IMR-90 (cell line): ENCODE measurements at regions not wholly inside any gene's neighbourhood (a gene's known extent, or its start where the extent isn't known, plus 50 kb on each side); places are given as distances from the start of the nearest gene placed in this dataset.
"Not testable (repeated sequence)": the region's sequence is repeated elsewhere in the genome, so short reads cannot be mapped to it uniquely, and the experiment has no call there.

ENCODE experiments used
- ATAC-seq: fragments of 200-7000 bp; cut with Tn5 transposase; 2 replicates; pipeline ENCODE4 v1.9.1; 2020; ENCODE audit warnings: low read depth, mild to moderate bottlenecking, moderate library complexity
- BruUV-seq: library from RNA; stranded (reverse); fragments of 400-500 nt; replicated peaks from 2 replicates; lab custom pipeline; 2021; lab: Mats Ljungman, UMichigan
- CTCF ChIA-PET: fragments of 300-600 bp; formaldehyde crosslinking; extraction: SDS; loops from one replicate; lab custom pipeline; 2021; ENCODE audit warnings: antibody characterized with exemption; lab: Yijun Ruan, JAX
- POLR2A ChIA-PET: fragments of 300-600 bp; sonication (Branson Sonifier 250); formaldehyde crosslinking; loops from one replicate; lab custom pipeline; 2022; ENCODE audit warnings: antibody characterized with exemption; ENCODE audit not compliant: unreplicated experiment; lab: Charles Lee
- DNase-seq: peaks from one replicate; pipeline ENCODE4 v3.0.0; 2013
- H2AFZ ChIP-seq: replicated peaks from 2 replicates; pipeline ENCODE3; 2013; ENCODE audit warnings: low read length, mild to moderate bottlenecking; ENCODE audit not compliant: poor library complexity
- H2AK5ac ChIP-seq: 2 replicates; pipeline ENCODE4 v1.6.1; 2013; ENCODE audit warnings: low read depth, low read length, inconsistent platforms
- H2AK9ac ChIP-seq: replicated peaks from 2 replicates; pipeline ENCODE3; 2013; ENCODE audit warnings: mild to moderate bottlenecking, low read depth, low read length, moderate library complexity; ENCODE audit not compliant: poor library complexity
- H2BK120ac ChIP-seq: 2 replicates; pipeline ENCODE4 v1.6.1; 2013; ENCODE audit warnings: low read depth, low read length, inconsistent platforms
- H2BK15ac ChIP-seq: 3 replicates; pipeline ENCODE4 v1.6.1; 2013; ENCODE audit warnings: low read depth, low read length, inconsistent platforms
- H2BK20ac ChIP-seq: 2 replicates; pipeline ENCODE4 v1.6.1; 2013; ENCODE audit warnings: low read depth, mild to moderate bottlenecking, inconsistent platforms, low read length, moderate library complexity
- H2BK5ac ChIP-seq: 2 replicates; pipeline ENCODE4 v1.6.1; 2013; ENCODE audit warnings: mild to moderate bottlenecking, low read depth, low read length, inconsistent platforms; ENCODE audit not compliant: poor library complexity, severe bottlenecking
- H3K14ac ChIP-seq: replicated peaks from 2 replicates; pipeline ENCODE4 v1.6.1; 2013; ENCODE audit warnings: low read depth, low read length, inconsistent platforms
- H3K18ac ChIP-seq: 2 replicates; pipeline ENCODE4 v1.6.1; 2013; ENCODE audit warnings: low read depth, low read length, control low read depth
- H3K23ac ChIP-seq: 2 replicates; pipeline ENCODE4 v1.6.1; 2013; ENCODE audit warnings: low read depth, low read length, inconsistent platforms
- H3K27ac ChIP-seq: 2 replicates; pipeline ENCODE4 v1.5.1; 2013; ENCODE audit warnings: mild to moderate bottlenecking, control low read depth, low read length; ENCODE audit not compliant: insufficient read depth
- H3K27me3 ChIP-seq: 2 replicates; pipeline ENCODE4 v1.6.1; 2013; ENCODE audit warnings: low read length; ENCODE audit not compliant: control insufficient read depth, insufficient read depth
- H3K36me3 ChIP-seq: 2 replicates; pipeline ENCODE4 v1.6.1; 2013; ENCODE audit warnings: low read length, mixed read lengths; ENCODE audit not compliant: control insufficient read depth, insufficient read depth
- H3K4ac ChIP-seq: 2 replicates; pipeline ENCODE4 v1.6.1; 2013; ENCODE audit warnings: low read depth, low read length, inconsistent platforms
- H3K4me1 ChIP-seq: 2 replicates; pipeline ENCODE4 v1.6.1; 2013; ENCODE audit warnings: low read length, mixed read lengths; ENCODE audit not compliant: control insufficient read depth, insufficient read depth
- H3K4me2 ChIP-seq: 2 replicates; pipeline ENCODE4 v1.6.1; 2013; ENCODE audit warnings: low read depth, mild to moderate bottlenecking, control low read depth, low read length, moderate library complexity
- H3K4me3 ChIP-seq: 2 replicates; pipeline ENCODE4 v1.5.1; 2013; ENCODE audit warnings: low read depth, mild to moderate bottlenecking, control low read depth, low read length, moderate library complexity; ENCODE audit not compliant: insufficient read depth
- H3K56ac ChIP-seq: 2 replicates; pipeline ENCODE4 v1.6.1; 2013; ENCODE audit warnings: low read length, inconsistent platforms; ENCODE audit not compliant: insufficient read depth; ENCODE audit errors: extremely low read depth
- H3K79me1 ChIP-seq, 2 experiments: 2 replicates each; pipeline ENCODE4 v1.6.1; 2013; ENCODE audit warnings: low read length in 2 of 2, inconsistent platforms in 1 of 2, low read depth in 1 of 2
- H3K9ac ChIP-seq: 2 replicates; pipeline ENCODE4 v1.6.1; 2013; ENCODE audit warnings: low read depth, low read length, control low read depth
- H3K9me1 ChIP-seq: 2 replicates; pipeline ENCODE4 v1.6.1; 2013; ENCODE audit warnings: low read length, inconsistent platforms; ENCODE audit not compliant: insufficient read depth
- H3K9me3 ChIP-seq: 2 replicates; pipeline ENCODE4 v1.6.1; 2013; ENCODE audit warnings: low read length; ENCODE audit not compliant: control insufficient read depth, insufficient read depth
- H4K20me1 ChIP-seq: 2 replicates; pipeline ENCODE4 v1.6.1; 2013; ENCODE audit warnings: low read length, inconsistent platforms; ENCODE audit not compliant: insufficient read depth
- H4K5ac ChIP-seq: 2 replicates; pipeline ENCODE4 v1.6.1; 2013; ENCODE audit warnings: mild to moderate bottlenecking, low read depth, low read length, control low read depth
- H4K8ac ChIP-seq, 2 experiments: 2 replicates each; pipeline ENCODE4 v1.6.1; 2013; ENCODE audit warnings: low read depth in 2 of 2, low read length in 2 of 2, control low read depth in 1 of 2, inconsistent platforms in 1 of 2
- H4K91ac ChIP-seq: 2 replicates; pipeline ENCODE4 v1.6.1; 2013; ENCODE audit warnings: low read depth, low read length, inconsistent platforms; ENCODE audit not compliant: insufficient read depth
- WGBS, 2 experiments: methylation state at CpG; one replicate each; pipeline versions ENCODE4 v1.1.5 to v1.1.7; 2013; ENCODE audit warnings: missing lambda C conversion rate in 2 of 2; ENCODE audit not compliant: insufficient read length in 1 of 2; ENCODE audit errors: extremely low coverage in 2 of 2; 5-methylcytosine and 5-hydroxymethylcytosine counted together
- dilution Hi-C: fragments of 300-500 bp; cut with HindIII; formaldehyde crosslinking; loops from one replicate; pipeline ENCODE4 v1.14.3; 2018; ENCODE audit warnings: low sequenced_read_pairs; ENCODE audit not compliant: unreplicated experiment
- in situ Hi-C: fragments of 300-500 bp; cut with MboI; formaldehyde crosslinking; loops from 3 replicates; pipeline ENCODE4 v1.14.3; 2019; ENCODE audit warnings: low sequenced_read_pairs, inconsistent platforms, mixed read lengths
- intact Hi-C: fragments of 100-400 bp; cut with micrococcal nuclease; formaldehyde crosslinking; loops from 2 replicates; pipeline ENCODE4 v1.10.0; 2022

DNA sequence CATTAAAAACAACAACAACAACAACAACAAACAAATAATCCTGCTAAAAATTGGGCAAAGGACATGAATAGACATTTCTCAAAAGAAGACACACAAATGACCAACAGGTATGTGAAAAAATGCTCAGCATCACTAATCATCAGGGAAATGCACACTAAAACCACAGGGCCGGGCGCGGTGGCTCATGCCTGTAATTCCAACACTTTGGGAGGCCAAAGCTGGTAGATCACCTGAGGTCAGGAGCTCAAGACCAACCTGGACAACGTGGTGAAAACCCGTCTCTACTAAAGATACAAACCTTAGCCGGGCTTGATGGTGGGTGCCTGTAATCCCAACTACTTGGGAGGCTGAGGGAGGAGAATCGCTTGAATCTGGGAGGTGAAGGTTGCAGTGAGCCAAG lies 103.6 kb downstream of the C11orf87 start:
- H4K91ac ChIP-seq, ATAC-seq, H3K14ac ChIP-seq, H3K27ac ChIP-seq, intact Hi-C loops, H4K5ac ChIP-seq, H4K20me1 ChIP-seq, H4K8ac ChIP-seq, H3K56ac ChIP-seq, DNase-seq, BruUV-seq, H2AK9ac ChIP-seq, in situ Hi-C loops, CTCF ChIA-PET, dilution Hi-C loops, H2BK5ac ChIP-seq, H3K9me3 ChIP-seq, H3K79me1 ChIP-seq, H2BK120ac ChIP-seq, H3K4me3 ChIP-seq, H2BK20ac ChIP-seq, H2AK5ac ChIP-seq, H3K9me1 ChIP-seq, H3K4me1 ChIP-seq, H3K4ac ChIP-seq, H3K4me2 ChIP-seq, H3K36me3 ChIP-seq, H2AFZ ChIP-seq, H3K9ac ChIP-seq, POLR2A ChIA-PET, H3K23ac ChIP-seq, H3K27me3 ChIP-seq, H2BK15ac ChIP-seq, H3K18ac ChIP-seq: not testable (repeated sequence)
- no CpG with 5 or more reads among the region's 7 CpGs for WGBS, 2 experiments
